Ishikawa (cell line): ENCODE measurements at regions not wholly inside any gene's neighbourhood (a gene's known extent, or its start where the extent isn't known, plus 50 kb on each side); places are given as distances from the start of the nearest gene placed in this dataset.

Experiments
- CEBPB ChIP-seq: IDR thresholded peaks from 2 replicates; pipeline ENCODE4 v1.6.1; 2012
- CREB1 ChIP-seq: IDR thresholded peaks from 2 replicates; pipeline ENCODE4 v1.6.1; 2012; ENCODE audit warnings: low read depth
- EGR1 ChIP-seq: IDR thresholded peaks from 2 replicates; pipeline ENCODE4 v1.6.1; 2012
- EP300 ChIP-seq: IDR thresholded peaks from 2 replicates; pipeline ENCODE4 v1.6.1; 2012; ENCODE audit warnings: borderline replicate concordance
- FOXM1 ChIP-seq: IDR thresholded peaks from 2 replicates; pipeline ENCODE4 v1.6.1; 2012; ENCODE audit warnings: low read depth, borderline replicate concordance
- NFIC ChIP-seq: IDR thresholded peaks from 2 replicates; pipeline ENCODE4 v1.6.1; 2012
- RAD21 ChIP-seq: IDR thresholded peaks from 2 replicates; pipeline ENCODE4 v1.6.1; 2012; ENCODE audit warnings: low read depth
- TAF1 ChIP-seq: IDR thresholded peaks from 2 replicates; pipeline ENCODE4 v1.6.1; 2012; ENCODE audit warnings: low read depth, mild to moderate bottlenecking
- TCF12 ChIP-seq: IDR thresholded peaks from 2 replicates; pipeline ENCODE4 v1.6.1; 2012; ENCODE audit warnings: low read depth
- TEAD4 ChIP-seq: IDR thresholded peaks from 2 replicates; pipeline ENCODE4 v1.6.1; 2012
- YY1 ChIP-seq: IDR thresholded peaks from 2 replicates; pipeline ENCODE4 v1.6.1; 2012; ENCODE audit warnings: low read depth
- ZBTB7A ChIP-seq: IDR thresholded peaks from 2 replicates; pipeline ENCODE4 v1.6.1; 2012; ENCODE audit warnings: low read depth
- TF ChIP-seq, protein P1 (sequence below): IDR thresholded peaks from 2 replicates; pipeline ENCODE4 v1.6.1; 2012
- TF ChIP-seq, protein P2 (sequence below): IDR thresholded peaks from 2 replicates; pipeline ENCODE4 v1.6.1; 2012; ENCODE audit warnings: low read depth, mild to moderate bottlenecking
- TF ChIP-seq, protein P3 (sequence below): IDR thresholded peaks from 2 replicates; pipeline ENCODE4 v1.6.1; 2012

DNA sequence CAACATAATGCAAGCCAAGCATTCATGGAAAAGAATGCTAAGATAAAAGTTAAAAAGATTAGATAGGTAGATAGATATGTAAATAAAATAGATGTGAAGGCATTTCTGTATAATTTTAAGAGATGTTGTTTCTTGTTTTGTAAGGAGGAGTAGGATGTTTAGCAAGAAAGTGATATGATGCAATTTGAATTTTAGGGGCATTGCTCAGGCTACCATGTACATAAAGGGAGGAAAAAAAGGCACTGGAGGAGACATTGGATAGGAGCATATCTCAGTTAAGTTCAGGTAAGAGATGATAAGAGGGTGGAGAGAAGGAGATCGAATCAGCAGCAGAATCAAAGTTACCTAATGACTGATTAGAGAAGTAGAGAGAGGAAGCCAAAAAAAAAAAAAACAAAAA lies 194.7 kb downstream of the TENT5A start:
- TF ChIP-seq RAD21 (no peak), TEAD4 (no peak), FOXM1 (no peak), EP300 (no peak), CEBPB (no peak), NFIC (no peak), YY1 (no peak), CREB1 (no peak), ZBTB7A (no peak), EGR1 (no peak), TAF1 (no peak), TCF12 (no peak)
- TF ChIP-seq, protein P1, sequence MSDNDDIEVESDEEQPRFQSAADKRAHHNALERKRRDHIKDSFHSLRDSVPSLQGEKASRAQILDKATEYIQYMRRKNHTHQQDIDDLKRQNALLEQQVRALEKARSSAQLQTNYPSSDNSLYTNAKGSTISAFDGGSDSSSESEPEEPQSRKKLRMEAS, result no peak
- TF ChIP-seq, protein P2, sequence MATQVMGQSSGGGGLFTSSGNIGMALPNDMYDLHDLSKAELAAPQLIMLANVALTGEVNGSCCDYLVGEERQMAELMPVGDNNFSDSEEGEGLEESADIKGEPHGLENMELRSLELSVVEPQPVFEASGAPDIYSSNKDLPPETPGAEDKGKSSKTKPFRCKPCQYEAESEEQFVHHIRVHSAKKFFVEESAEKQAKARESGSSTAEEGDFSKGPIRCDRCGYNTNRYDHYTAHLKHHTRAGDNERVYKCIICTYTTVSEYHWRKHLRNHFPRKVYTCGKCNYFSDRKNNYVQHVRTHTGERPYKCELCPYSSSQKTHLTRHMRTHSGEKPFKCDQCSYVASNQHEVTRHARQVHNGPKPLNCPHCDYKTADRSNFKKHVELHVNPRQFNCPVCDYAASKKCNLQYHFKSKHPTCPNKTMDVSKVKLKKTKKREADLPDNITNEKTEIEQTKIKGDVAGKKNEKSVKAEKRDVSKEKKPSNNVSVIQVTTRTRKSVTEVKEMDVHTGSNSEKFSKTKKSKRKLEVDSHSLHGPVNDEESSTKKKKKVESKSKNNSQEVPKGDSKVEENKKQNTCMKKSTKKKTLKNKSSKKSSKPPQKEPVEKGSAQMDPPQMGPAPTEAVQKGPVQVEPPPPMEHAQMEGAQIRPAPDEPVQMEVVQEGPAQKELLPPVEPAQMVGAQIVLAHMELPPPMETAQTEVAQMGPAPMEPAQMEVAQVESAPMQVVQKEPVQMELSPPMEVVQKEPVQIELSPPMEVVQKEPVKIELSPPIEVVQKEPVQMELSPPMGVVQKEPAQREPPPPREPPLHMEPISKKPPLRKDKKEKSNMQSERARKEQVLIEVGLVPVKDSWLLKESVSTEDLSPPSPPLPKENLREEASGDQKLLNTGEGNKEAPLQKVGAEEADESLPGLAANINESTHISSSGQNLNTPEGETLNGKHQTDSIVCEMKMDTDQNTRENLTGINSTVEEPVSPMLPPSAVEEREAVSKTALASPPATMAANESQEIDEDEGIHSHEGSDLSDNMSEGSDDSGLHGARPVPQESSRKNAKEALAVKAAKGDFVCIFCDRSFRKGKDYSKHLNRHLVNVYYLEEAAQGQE, result no peak
- TF ChIP-seq, protein P3, sequence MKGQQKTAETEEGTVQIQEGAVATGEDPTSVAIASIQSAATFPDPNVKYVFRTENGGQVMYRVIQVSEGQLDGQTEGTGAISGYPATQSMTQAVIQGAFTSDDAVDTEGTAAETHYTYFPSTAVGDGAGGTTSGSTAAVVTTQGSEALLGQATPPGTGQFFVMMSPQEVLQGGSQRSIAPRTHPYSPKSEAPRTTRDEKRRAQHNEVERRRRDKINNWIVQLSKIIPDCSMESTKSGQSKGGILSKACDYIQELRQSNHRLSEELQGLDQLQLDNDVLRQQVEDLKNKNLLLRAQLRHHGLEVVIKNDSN, result no peak

DNA sequence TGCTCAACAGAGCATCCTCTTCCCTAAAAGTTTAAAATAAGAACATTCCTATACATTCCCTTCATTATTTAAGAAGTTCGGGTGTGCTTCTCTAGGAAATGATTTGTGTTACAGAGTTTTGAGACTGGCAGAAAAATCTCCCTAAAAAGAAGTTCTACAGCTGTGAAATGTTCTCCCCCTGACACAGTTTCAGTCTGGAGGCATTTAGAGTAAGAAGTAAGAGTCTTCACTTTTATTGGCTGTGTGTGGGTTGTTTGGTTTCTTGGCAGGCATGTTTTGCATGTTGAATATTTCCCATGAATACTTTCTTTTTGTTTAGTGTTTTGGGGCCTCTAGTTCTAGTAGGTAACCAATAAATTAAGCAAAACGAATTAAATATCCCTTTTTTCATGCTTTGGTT lies 195.9 kb downstream of the TENT5A start:
- TF ChIP-seq EP300 (no peak), TAF1 (no peak), TEAD4 (no peak), EGR1 (no peak), RAD21 (no peak), NFIC (no peak), CREB1 (no peak), ZBTB7A (no peak)
- TF ChIP-seq, protein P2, result no peak
- TF ChIP-seq, protein P1, result no peak
- TF ChIP-seq, protein P3, result no peak

DNA sequence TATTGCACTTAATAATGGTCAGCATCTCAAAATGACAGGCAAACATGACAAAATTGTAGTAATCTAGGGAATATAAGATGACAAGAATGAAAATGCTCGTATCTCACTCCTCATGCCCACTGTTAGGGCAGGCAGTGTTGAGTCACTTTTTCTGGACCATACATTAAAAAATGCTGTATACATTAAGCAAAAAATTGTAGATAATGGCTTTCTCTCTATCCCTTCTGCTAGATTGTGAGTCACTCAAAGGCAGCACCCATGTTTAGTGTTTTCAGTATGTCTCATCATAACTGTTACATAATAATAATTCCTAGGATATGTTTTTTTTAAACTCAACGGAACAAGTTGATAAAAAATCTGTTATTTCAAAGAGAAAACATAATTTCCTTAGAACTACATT lies 199.3 kb downstream of the TENT5A start:
- TF ChIP-seq, protein P1, result no peak
- TF ChIP-seq, protein P3, result no peak
- TF ChIP-seq ZBTB7A (no peak), NFIC (no peak), CREB1 (no peak), RAD21 (no peak), TEAD4 (no peak), EP300 (no peak), FOXM1 (no peak)

DNA sequence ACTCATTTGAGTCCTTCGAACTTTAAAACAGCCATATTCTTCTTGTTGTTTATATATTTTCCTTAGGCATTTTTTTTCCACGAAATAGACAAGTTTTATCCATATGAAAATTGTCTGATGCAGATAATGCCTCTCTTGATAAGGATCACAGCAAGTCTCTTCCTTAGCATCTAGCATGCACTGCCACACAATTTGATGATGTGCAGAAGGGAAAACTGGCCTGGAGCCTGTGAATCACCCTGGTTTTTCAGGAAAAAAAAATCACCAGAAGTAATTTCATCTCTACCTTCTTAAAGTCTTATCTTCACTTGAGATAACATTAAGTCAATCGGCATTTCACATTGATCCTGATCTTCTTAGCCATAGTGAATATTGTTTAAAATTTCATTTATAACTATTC lies 199.8 kb downstream of the TENT5A start:
- TF ChIP-seq TAF1 (no peak), TEAD4 (no peak), EP300 (no peak), ZBTB7A (no peak), EGR1 (no peak), RAD21 (no peak), FOXM1 (no peak), NFIC (no peak), TCF12 (no peak), CEBPB (no peak)
- TF ChIP-seq, protein P2, result no peak
- TF ChIP-seq, protein P1, result no peak
